ENCODE measurements at regions not wholly inside any gene's neighbourhood (a gene's known extent, or its start where the extent isn't known, plus 50 kb on each side); places are given as distances from the start of the nearest gene placed in this dataset.
"Not testable (repeated sequence)": the region's sequence is repeated elsewhere in the genome, so short reads cannot be mapped to it uniquely, and the experiment has no call there.

DNA sequence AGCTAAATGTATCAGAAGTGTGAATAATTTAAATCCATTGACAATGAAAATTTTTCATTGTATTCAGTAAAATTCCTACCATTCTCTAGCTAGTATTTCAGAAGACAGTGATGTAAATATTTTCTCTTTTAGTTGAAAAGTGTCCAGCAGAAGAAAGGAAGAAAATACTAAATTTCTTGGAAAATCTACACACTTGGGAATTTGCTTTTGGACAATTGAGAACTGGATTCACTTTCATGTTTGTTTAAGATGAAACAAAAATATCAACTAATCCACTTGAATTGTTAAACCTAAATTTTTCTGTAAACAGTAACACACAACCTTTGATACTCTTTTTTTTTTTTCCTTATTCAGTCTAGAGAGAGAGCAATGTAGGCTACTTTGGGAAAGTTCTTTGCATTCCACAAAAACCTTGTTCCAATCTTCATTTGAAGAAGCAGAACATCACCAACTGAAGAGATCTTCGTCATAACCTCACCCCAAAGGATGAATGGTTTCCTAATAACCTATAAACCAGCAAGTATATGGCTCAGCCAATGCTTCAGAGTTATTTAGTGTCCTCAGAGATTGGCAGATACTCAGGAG is 155.1 kb upstream of the GORAB start:
- no peak for DNase-seq (ENCODE audit: low spot score)

- DNase-seq (ENCODE audit: low spot score) = no peak
Measured at GRCh38 chr1:170377440-170377839, 154.5 kb upstream of the GORAB start.

DNA sequence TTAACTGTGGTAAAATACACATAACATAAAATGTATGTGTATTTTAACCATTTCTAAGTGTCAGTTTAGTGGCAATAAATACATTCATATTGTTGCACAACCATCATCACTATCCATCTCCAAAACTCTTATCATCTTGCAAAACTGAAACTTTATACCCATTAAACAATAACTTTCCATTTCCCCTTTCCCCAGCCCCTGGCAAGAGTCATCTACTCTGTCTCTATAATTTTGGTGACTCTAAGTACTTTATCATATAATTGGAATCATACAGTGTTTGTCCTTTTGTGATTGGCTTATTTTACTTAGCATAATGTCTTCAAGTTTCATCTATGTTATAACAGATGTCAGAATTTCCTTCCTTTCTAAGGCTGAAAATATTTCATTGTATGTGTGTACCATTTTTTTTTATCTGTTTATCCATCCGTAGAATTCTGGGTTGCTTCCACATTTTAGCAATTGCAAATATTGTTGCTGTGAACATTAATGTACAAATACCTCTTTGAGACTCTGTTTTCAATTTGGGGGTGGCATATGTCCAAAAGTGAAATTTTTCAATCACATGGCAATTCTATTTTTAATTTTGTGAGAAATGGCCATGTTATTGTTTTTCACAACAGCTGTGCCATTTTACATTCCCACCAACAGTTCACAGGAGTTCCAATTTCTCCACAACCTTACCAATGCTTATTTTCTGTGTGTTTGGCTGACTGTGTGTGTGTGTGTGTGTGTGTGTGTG is 153.9 kb upstream of the GORAB start:
- no peak for DNase-seq (ENCODE audit: low spot score)

DNA sequence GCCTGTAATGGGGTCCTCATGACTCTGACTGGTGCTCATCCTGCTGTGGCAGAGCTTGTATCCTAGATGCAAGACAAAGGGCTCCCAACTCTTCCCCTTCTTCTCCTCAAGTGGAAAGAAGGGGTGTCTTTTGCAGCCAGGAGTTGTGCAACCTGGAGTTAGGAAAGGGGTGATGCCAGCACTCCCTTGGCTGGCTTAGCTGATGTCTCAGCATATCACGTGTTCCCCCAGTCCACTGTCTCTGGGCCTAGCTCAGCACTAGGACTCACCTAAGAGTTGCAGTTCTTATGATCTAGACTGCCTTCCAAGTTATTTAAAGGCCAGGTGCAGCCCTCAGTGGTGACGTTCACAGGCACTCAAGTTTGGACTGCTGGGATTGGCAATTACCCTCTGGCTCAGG is 146.2 kb upstream of the GORAB start:
- DNase-seq (ENCODE audit: low spot score) = no peak

DNA sequence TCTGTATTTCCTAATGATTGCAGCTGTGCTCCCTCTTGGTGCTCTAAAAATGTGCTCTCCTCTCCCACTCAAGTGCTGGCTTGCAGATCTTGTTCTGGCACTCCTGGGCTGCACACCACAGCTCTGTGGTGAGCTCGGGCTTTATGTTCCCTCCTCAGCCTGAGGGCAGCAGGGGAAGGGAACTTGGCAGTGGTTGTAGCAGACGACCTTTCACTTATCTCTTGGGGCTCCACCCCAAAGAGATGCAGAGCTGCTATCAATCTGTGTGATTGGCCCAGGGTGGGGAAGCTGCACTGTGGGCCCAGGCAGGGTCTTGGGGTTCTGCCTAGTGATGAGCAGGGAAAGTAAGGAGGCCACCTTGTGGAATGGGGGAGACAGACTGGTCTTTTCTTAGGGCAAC is 143.5 kb upstream of the GORAB start:
- DNase-seq (ENCODE audit: low spot score) = no peak

GRCh38 chr1:170395149-170395548 is 136.8 kb upstream of the GORAB start:
- no peak for DNase-seq (ENCODE audit: low spot score)

GRCh38 chr1:170397061-170397460 is 134.9 kb upstream of the GORAB start:
- DNase-seq (ENCODE audit: low spot score) = no peak

DNA sequence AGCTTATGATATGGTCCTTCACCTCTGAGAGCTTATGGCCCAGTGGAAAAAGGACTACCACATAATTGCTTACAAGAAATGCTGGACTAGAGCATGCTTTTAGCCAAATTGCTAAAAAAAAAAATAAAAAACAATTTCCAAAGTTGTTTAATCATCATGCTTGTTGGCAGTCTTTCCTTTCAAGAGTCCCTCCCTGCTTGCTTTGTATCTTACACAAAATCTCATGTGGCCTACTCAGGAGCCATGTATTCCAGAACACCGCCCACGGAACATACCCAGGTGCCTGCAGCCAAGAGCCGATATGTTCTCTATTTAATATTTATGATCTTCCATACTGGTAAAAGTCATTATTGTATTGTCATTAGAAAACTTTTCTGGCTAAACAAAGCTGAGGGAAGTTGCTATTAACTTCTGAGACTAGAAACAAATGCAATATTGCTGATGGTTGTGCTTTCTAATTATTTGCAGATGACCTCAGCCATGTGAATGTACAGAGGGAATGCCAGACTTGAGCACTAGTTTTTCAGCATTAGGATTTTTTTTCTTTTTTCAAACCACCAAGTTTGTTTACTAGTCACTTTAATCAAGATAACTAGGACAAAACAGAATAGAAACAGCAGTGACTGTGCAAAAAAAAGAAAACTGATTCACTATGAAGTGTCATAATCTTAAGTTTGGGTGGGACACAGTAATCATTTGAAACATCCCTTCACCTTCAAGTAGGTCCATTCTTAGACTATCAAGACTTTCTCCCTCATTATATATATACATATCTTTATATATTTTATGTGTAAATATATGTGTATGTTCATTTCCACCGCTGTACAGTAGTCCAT is 129.3 kb upstream of the GORAB start:
- no peak for DNase-seq (ENCODE audit: low spot score)

DNA sequence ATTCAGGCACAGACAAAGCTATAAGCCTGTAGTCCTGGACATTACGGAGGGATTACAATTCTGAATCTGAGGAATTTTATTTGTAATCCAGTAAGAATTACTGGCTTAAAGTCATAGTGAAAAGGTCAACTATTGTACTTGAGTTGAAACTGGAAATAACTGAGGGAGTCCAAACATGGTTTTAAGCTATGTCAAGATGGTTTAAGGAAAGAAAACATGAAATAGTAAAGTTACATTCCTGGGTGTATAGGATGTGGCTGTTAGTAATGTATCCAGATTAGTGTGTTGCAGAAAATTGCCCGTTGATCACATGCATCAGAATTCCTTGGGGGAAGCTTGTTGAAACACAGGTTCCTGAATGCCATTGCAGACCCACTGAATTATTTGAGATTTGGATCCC is 124.8 kb upstream of the GORAB start:
- DNase-seq (ENCODE audit: low spot score) = no peak

DNA sequence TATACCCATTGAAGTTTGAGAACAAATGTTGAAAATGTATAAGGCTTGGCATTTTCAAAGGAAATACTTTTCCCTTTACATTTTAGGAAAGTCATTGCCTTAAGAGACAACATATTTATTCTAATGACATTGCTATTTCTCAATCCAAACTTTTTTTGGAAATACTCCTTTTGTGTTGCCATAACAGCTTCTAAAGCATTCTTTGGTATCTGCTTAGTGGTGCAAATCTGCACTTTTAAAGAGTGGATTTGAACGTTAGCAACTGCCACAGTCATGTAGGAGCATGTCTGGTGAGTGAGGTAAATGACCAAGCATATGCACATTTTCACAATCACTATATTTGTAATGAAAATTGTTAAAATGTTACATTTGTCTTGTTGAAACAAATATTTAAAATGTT is 124.4 kb upstream of the GORAB start:
- no peak for DNase-seq (ENCODE audit: low spot score)

DNA sequence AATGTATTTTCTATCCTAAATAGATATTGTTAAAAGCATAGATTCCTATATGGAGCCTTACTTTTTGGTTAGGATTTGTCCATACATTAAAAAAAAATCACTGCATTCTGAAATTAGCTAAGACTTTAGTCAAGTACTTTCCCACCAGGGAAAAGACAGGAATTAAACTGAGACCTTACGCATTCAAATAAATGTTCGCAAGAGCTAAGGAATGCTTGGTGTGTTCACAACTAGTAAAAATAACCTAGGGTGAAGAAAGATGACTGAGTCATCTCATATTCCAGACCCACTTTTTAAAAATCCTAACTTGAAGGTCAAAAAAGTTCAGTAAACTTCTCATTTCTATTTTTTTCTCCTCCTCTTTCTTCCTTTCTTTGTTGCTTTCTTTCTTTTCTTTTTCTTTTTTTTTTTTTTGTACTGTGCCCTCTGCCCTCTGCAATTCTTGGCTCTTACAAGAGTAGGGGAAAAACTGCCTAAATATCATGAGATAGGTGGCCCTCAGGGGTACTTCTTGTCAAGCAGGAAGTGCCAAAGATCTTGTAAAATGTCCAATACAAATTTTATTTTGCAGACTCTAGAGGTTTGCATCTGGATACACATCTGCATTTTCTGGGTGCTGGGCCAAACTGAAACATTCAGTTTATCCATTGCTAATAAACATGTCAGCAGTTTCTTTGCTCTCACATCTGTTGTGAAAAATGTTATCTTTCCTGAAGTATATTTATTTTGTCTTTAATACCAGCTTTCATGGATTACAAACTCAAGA is 121.4 kb upstream of the GORAB start:
- DNase-seq (ENCODE audit: low spot score) = no peak

- no peak for DNase-seq (ENCODE audit: low spot score)
Measured at GRCh38 chr1:170414989-170415709, 116.8 kb upstream of the GORAB start.

- no peak for DNase-seq (ENCODE audit: low spot score)
Measured at GRCh38 chr1:170415710-170416372, 116.1 kb upstream of the GORAB start.

DNA sequence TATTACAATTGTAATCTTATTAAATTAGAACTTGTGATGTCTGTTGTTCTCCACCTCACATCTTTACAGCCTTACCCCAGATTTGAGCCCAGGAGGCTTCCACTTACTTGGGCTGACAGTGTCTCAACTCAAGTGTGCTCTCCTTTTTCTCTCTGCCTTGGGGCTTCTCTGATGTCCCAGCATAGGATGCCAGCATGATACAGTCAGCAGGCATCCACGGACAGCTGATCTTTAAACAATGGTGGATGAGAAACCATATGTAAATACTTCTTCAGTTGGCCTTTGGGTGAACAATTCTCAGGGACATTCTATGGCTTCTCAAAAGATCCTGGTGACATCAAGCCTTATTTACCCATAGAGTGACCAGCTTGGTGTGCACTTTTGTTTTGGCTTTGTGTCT is 107.6 kb upstream of the GORAB start:
- no peak for DNase-seq (ENCODE audit: low spot score)

- DNase-seq (ENCODE audit: low spot score) = no peak
Measured at GRCh38 chr1:170426596-170426995, 105.4 kb upstream of the GORAB start.

- DNase-seq (ENCODE audit: low spot score) = not testable (repeated sequence)
Measured at GRCh38 chr1:170427002-170427401, 105.0 kb upstream of the GORAB start.

DNA sequence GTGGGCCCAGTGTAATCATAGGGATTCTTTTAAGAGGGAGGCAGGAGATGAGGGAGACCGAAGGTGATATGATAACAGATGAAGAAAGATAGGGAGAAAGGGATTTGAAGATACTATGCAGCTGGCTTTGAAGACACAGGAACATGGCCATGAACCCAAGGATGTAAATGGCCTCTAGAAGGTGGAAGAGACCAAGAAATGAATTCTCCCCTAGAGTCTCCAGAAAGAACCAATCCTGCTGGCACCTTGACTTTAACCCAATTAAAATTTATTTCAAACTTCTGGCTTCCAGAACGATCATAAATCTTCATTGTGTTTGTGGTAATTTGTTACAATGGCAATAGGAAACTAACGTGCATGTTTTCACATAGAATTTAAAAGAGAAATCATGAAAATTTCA is 95.0 kb upstream of the GORAB start:
- DNase-seq (ENCODE audit: low spot score) = no peak

DNA sequence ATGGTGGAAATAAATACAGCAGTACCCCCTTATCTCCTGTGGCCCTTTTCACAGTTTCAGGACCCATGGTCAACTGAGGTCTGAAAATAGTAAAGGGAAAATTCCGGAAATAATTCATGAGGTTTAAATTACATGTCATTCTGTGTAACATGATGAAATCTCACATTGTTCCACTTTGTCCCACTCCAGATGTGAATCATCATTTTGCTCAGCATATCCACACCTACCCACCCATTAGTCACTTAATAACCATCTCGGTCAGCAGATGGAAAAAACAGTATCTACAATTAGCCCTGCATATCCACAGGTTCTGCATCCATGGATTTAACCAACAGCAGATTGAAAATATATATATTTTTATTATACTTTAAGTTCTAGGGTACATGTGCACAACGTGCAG is 86.9 kb upstream of the GORAB start:
- peak; percentile 27 for DNase-seq (ENCODE audit: low spot score)

DNA sequence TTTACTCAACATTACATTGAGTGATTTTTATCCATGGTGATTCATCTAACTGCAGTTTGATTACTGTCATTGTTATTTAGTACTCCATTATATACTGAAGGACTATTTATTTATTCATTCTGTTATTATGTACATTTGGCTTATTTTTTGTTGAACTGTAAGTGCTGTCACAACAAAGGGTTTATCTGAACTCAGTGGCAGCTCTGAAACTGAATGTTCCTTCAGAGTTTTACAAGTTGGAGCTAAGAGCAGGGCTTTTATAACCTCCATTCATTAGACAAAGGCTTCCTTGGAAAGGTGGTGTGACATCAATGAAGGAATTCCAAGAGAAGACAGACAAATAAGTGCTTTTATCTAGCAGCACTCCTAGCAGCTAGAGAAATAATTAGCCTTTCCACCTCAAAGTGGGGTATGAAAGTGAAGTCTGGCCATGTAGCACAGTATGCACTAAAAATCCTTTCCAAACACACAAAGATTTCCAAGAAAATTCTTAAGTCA is 83.3 kb upstream of the GORAB start:
- no peak for DNase-seq (ENCODE audit: low spot score)

- not testable (repeated sequence) for DNase-seq (ENCODE audit: low spot score)
Measured at GRCh38 chr1:170457325-170458050, 74.5 kb upstream of the GORAB start.

All from SW480 (cell line).